Activated CD4-positive, alpha-beta memory T cell treated with anti-CD3 and anti-CD28 coated beads for 36 hours (primary cell): ENCODE measurements at regions not wholly inside any gene's neighbourhood (a gene's known extent, or its start where the extent isn't known, plus 50 kb on each side); places are given as distances from the start of the nearest gene placed in this dataset.
"Not testable (repeated sequence)": the region's sequence is repeated elsewhere in the genome, so short reads cannot be mapped to it uniquely, and the experiment has no call there.

Source experiments
- CTCF ChIA-PET: fragments of 350-600 bp; sonication (Branson Sonifier 250); formaldehyde crosslinking; loops from one replicate; lab custom pipeline; 2021; ENCODE audit warnings: antibody characterized with exemption, inconsistent platforms; lab: Charles Lee
- POLR2A ChIA-PET: fragments of 350-600 bp; sonication (Branson Sonifier 250); formaldehyde crosslinking; loops from one replicate; lab custom pipeline; 2021; ENCODE audit warnings: antibody characterized with exemption; lab: Charles Lee
- DNase-seq: peaks from one replicate; pipeline ENCODE4 v3.0.0-alpha.2; 2020
- H3K27ac Mint-ChIP-seq: one replicate; pipeline ENCODE4 v1.8.0; 2021; ENCODE audit warnings: mixed read lengths
- H3K27me3 Mint-ChIP-seq: one replicate; pipeline ENCODE4 v1.8.0; 2021; ENCODE audit warnings: mixed read lengths
- H3K36me3 Mint-ChIP-seq: one replicate; pipeline ENCODE4 v1.8.0; 2021; ENCODE audit warnings: mixed read lengths
- H3K4me1 Mint-ChIP-seq: one replicate; pipeline ENCODE4 v1.8.0; 2021; ENCODE audit warnings: low read depth, mixed read lengths
- H3K4me3 Mint-ChIP-seq: one replicate; pipeline ENCODE4 v1.8.0; 2021; ENCODE audit warnings: mild to moderate bottlenecking, mixed read lengths
- H3K9me3 Mint-ChIP-seq: one replicate; pipeline ENCODE4 v1.8.0; 2021; ENCODE audit warnings: mixed read lengths
- intact Hi-C: fragments of 100-400 bp; cut with micrococcal nuclease; formaldehyde crosslinking; loops from one replicate; pipeline ENCODE4 v1.15.1; 2023

GRCh38 chr10:23897861-23898260, 311.1 kb upstream of the KIAA1217 start:
- H3K4me1 Mint-ChIP-seq = no peaks in the 10 kb centered on the region
- H3K9me3 Mint-ChIP-seq = peaks cover 3% of the 10 kb centered on the region
- H3K27me3 Mint-ChIP-seq = no peaks in the 10 kb centered on the region
- no peaks in the 10 kb centered on the region for H3K36me3 Mint-ChIP-seq
- H3K4me3 Mint-ChIP-seq = no peak overlapping the region
- H3K27ac Mint-ChIP-seq = no peak overlapping the region
- ChIA-PET POLR2A (no interaction called here), CTCF (no interaction called here)
- intact Hi-C loops = no loop called here
- no peak for DNase-seq

- POLR2A ChIA-PET = no interaction called here
- H3K4me1 Mint-ChIP-seq = no peaks in the 10 kb centered on the region
- intact Hi-C loops = no loop called here
Observed at GRCh38 chr10:23899166-23899565, 309.8 kb upstream of the KIAA1217 start.

GRCh38 chr10:23910291-23910690, 298.6 kb upstream of the KIAA1217 start:
- Mint-ChIP-seq H3K27me3 (no peaks in the 10 kb centered on the region), H3K4me3 (no peak overlapping the region), H3K9me3 (peaks cover 4% of the 10 kb centered on the region), H3K27ac (no peak overlapping the region), H3K4me1 (no peaks in the 10 kb centered on the region), H3K36me3 (no peaks in the 10 kb centered on the region)
- CTCF ChIA-PET = no interaction called here
- no peak for DNase-seq
- POLR2A ChIA-PET = no interaction called here
- intact Hi-C loops = no loop called here

More at GRCh38 chr10:23899166-23899565, 309.8 kb upstream of the KIAA1217 start:
- peaks cover 3% of the 10 kb centered on the region for H3K9me3 Mint-ChIP-seq
- DNase-seq = no peak
- H3K27me3 Mint-ChIP-seq = no peaks in the 10 kb centered on the region
- CTCF ChIA-PET = no interaction called here
- no peaks in the 10 kb centered on the region for H3K36me3 Mint-ChIP-seq
- no peak overlapping the region for H3K4me3 Mint-ChIP-seq
- no peak overlapping the region for H3K27ac Mint-ChIP-seq

- no peak for DNase-seq
- POLR2A ChIA-PET = no interaction called here
- no peaks in the 10 kb centered on the region for H3K4me1 Mint-ChIP-seq
- H3K36me3 Mint-ChIP-seq = no peaks in the 10 kb centered on the region
- intact Hi-C loops = no loop called here
- peaks cover 4% of the 10 kb centered on the region for H3K9me3 Mint-ChIP-seq
- CTCF ChIA-PET = no interaction called here
- H3K4me3 Mint-ChIP-seq = no peak overlapping the region
- no peaks in the 10 kb centered on the region for H3K27me3 Mint-ChIP-seq
- H3K27ac Mint-ChIP-seq = no peak overlapping the region
Observed at GRCh38 chr10:23912884-23913404, 296.0 kb upstream of the KIAA1217 start.

- Mint-ChIP-seq H3K36me3 (no peaks in the 10 kb centered on the region), H3K27ac (no peak overlapping the region), H3K4me3 (no peak overlapping the region), H3K4me1 (no peaks in the 10 kb centered on the region), H3K27me3 (no peaks in the 10 kb centered on the region), H3K9me3 (peaks cover 1% of the 10 kb centered on the region)
- ChIA-PET CTCF (no interaction called here), POLR2A (no interaction called here)
- intact Hi-C loops = no loop called here
- DNase-seq = no peak
Observed at GRCh38 chr10:23914641-23915040, 294.3 kb upstream of the KIAA1217 start.

GRCh38 chr10:23917251-23917840, 291.6 kb upstream of the KIAA1217 start:
- Mint-ChIP-seq H3K4me1 (no peaks in the 10 kb centered on the region), H3K9me3 (peaks cover 12% of the 10 kb centered on the region), H3K27me3 (no peaks in the 10 kb centered on the region), H3K36me3 (no peaks in the 10 kb centered on the region), H3K27ac (no peak overlapping the region), H3K4me3 (no peak overlapping the region)
- no peak for DNase-seq
- CTCF ChIA-PET = no interaction called here
- POLR2A ChIA-PET = no interaction called here
- intact Hi-C loops = no loop called here

- no peak overlapping the region for H3K4me3 Mint-ChIP-seq
- H3K4me1 Mint-ChIP-seq = no peaks in the 10 kb centered on the region
- H3K27me3 Mint-ChIP-seq = no peaks in the 10 kb centered on the region
- CTCF ChIA-PET = no interaction called here
- no peak overlapping the region for H3K27ac Mint-ChIP-seq
- H3K36me3 Mint-ChIP-seq = no peaks in the 10 kb centered on the region
- intact Hi-C loops = no loop called here
- H3K9me3 Mint-ChIP-seq = peaks cover 12% of the 10 kb centered on the region
- POLR2A ChIA-PET = no interaction called here
- DNase-seq = no peak
Observed at GRCh38 chr10:23918090-23918723, 290.7 kb upstream of the KIAA1217 start.

GRCh38 chr10:23918839-23919238, 290.1 kb upstream of the KIAA1217 start:
- Mint-ChIP-seq H3K4me1 (no peaks in the 10 kb centered on the region), H3K9me3 (peaks cover 12% of the 10 kb centered on the region), H3K36me3 (no peaks in the 10 kb centered on the region), H3K4me3 (no peak overlapping the region), H3K27ac (no peak overlapping the region), H3K27me3 (no peaks in the 10 kb centered on the region)
- no peak for DNase-seq
- ChIA-PET CTCF (interaction anchor here (0.6 kb wide), 1 partner anchor 16 kb away, joined by 3 read pairs; no protein-coding TSS in a partner anchor), POLR2A (no interaction called here)
- intact Hi-C loops = no loop called here

- Mint-ChIP-seq H3K27ac (no peak overlapping the region), H3K4me1 (no peaks in the 10 kb centered on the region), H3K36me3 (no peaks in the 10 kb centered on the region), H3K9me3 (no peaks in the 10 kb centered on the region), H3K27me3 (no peaks in the 10 kb centered on the region), H3K4me3 (no peak overlapping the region)
- DNase-seq = no peak
- POLR2A ChIA-PET = no interaction called here
- CTCF ChIA-PET = no interaction called here
- intact Hi-C loops = no loop called here
Observed at GRCh38 chr10:23927576-23928325, 281.2 kb upstream of the KIAA1217 start.

- intact Hi-C loops, H3K27me3 Mint-ChIP-seq, CTCF ChIA-PET: not testable (repeated sequence)
Observed at GRCh38 chr10:23934023-23934422, 274.9 kb upstream of the KIAA1217 start.

GRCh38 chr10:23945845-23946244, 263.1 kb upstream of the KIAA1217 start:
- Mint-ChIP-seq H3K4me1 (no peaks in the 10 kb centered on the region), H3K36me3 (no peaks in the 10 kb centered on the region), H3K27me3 (no peaks in the 10 kb centered on the region), H3K4me3 (no peak overlapping the region), H3K27ac (no peak overlapping the region), H3K9me3 (no peaks in the 10 kb centered on the region)
- ChIA-PET CTCF (no interaction called here), POLR2A (no interaction called here)
- DNase-seq = no peak
- intact Hi-C loops = no loop called here

More at GRCh38 chr10:23934023-23934422, 274.9 kb upstream of the KIAA1217 start:
- H3K27ac Mint-ChIP-seq, H3K4me3 Mint-ChIP-seq, H3K4me1 Mint-ChIP-seq, DNase-seq, H3K36me3 Mint-ChIP-seq, POLR2A ChIA-PET, H3K9me3 Mint-ChIP-seq: not testable (repeated sequence)

- H3K9me3 Mint-ChIP-seq = no peaks in the 10 kb centered on the region
- H3K27me3 Mint-ChIP-seq = no peaks in the 10 kb centered on the region
- no peaks in the 10 kb centered on the region for H3K36me3 Mint-ChIP-seq
- no peak overlapping the region for H3K27ac Mint-ChIP-seq
- ChIA-PET CTCF (no interaction called here), POLR2A (no interaction called here)
- H3K4me1 Mint-ChIP-seq = no peaks in the 10 kb centered on the region
- intact Hi-C loops = no loop called here
- DNase-seq = no peak
- H3K4me3 Mint-ChIP-seq = no peak overlapping the region
Observed at GRCh38 chr10:23951841-23952240, 257.1 kb upstream of the KIAA1217 start.
